ENCODE measurements at regions not wholly inside any gene's neighbourhood (a gene's known extent, or its start where the extent isn't known, plus 50 kb on each side); places are given as distances from the start of the nearest gene placed in this dataset.
"Not testable (repeated sequence)": the region's sequence is repeated elsewhere in the genome, so short reads cannot be mapped to it uniquely, and the experiment has no call there.

DNA sequence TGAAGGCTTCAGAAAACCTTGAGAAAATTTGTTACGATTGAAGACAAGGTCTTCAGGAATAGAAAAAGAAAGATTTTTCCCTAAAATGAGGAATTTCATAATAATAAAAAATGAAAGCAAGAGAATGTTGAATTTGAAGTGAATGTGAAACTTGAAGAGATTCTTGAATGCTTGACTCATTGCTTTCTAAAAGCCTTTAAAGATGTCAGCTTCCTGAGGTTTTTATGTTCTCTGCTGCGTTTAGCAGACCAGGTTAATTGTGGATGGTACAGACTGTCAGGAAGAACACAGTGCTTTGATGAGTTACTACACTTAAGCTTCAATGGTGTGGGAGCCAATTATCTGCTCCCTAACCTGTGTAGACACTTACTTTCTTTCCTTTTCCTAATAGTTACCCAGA is 96.3 kb upstream of the FNDC3A start:
- TF ChIP-seq RAD21 (IDR thresholded peaks at IDR 0.05) (no peak), GABPA (IDR thresholded peaks at IDR 0.05 in 1 of 2, conservative IDR thresholded peaks at IDR 0.05 in 1 of 2) (no peak), NR2F2 (IDR thresholded peaks at IDR 0.05) (no peak), FOXA2 (IDR thresholded peaks at IDR 0.05) (no peak), HNF4A (conservative IDR thresholded peaks at IDR 0.05) (no peak), SP1 (IDR thresholded peaks at IDR 0.05) (no peak), EGR1 (IDR thresholded peaks at IDR 0.05; ENCODE audit: low read depth in 2 of 2) (no peak), CTCF (IDR thresholded peaks at IDR 0.05; ENCODE audit: low read depth, low read length, missing input control) (no peak), YY1 (IDR thresholded peaks at IDR 0.05) (no peak)
- TF ChIP-seq, protein P1, sequence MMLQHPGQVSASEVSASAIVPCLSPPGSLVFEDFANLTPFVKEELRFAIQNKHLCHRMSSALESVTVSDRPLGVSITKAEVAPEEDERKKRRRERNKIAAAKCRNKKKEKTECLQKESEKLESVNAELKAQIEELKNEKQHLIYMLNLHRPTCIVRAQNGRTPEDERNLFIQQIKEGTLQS (IDR thresholded peaks at IDR 0.05) = no peak
- TF ChIP-seq, protein P2, sequence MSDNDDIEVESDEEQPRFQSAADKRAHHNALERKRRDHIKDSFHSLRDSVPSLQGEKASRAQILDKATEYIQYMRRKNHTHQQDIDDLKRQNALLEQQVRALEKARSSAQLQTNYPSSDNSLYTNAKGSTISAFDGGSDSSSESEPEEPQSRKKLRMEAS (IDR thresholded peaks at IDR 0.05) = no peak
- no peak overlapping the region for H3K9ac ChIP-seq (ENCODE audit: low read depth in 1 of 2, low read length in 2 of 2)
- WGBS = 79% methylated on average over 2 of the region's 2 CpGs
- H3K4me1 ChIP-seq (ENCODE audit: control insufficient read depth in 4 of 4, insufficient read depth in 4 of 4, low read length in 3 of 4) = no peaks in the 10 kb centered on the region
- H3K36me3 ChIP-seq (ENCODE audit: control insufficient read depth in 4 of 4, insufficient read depth in 3 of 4, low read depth in 1 of 4, low read length in 3 of 4) = no peaks in the 10 kb centered on the region
- no peak for DNase-seq (ENCODE audit: low spot score)
- H3K4me3 ChIP-seq (ENCODE audit: low read depth in 1 of 3, low read length in 3 of 3) = no peak overlapping the region
- no peaks in the 10 kb centered on the region for H3K9me3 ChIP-seq (ENCODE audit: control insufficient read depth in 4 of 4, low read length in 3 of 4)
- H3K27me3 ChIP-seq (ENCODE audit: control insufficient read depth in 4 of 4, insufficient read depth in 4 of 4, low read length in 3 of 4) = peaks cover 0 to 3% (median 0%) of the 10 kb centered on the region in 4 donors
- no peak overlapping the region for H3K27ac ChIP-seq (ENCODE audit: low read depth in 1 of 2, low read length in 2 of 2)

DNA sequence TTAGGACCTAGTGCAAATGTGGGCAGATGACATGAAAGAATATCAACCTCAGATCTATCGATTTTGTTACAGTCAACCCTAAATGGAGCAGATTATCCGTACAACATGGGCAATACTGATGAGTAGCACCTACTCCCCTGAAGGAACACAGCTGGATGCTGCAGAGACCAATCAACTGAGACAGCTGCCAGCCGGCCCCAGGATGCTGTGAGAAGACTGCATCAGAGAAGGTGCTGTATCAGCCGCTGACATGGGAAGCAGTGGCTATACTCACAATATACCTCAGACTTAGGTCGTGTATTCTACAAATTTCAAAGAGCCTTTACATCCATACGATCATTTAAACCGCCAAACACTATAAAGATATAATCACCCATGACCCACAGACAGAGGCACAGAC is 95.9 kb upstream of the FNDC3A start:
- TF ChIP-seq GABPA (IDR thresholded peaks at IDR 0.05 in 1 of 2, conservative IDR thresholded peaks at IDR 0.05 in 1 of 2) (no peak), HNF4A (conservative IDR thresholded peaks at IDR 0.05) (no peak), JUND (IDR thresholded peaks at IDR 0.05) (no peak), YY1 (IDR thresholded peaks at IDR 0.05) (no peak)
- TF ChIP-seq, protein P1 (IDR thresholded peaks at IDR 0.05) = no peak
- TF ChIP-seq, protein P3, sequence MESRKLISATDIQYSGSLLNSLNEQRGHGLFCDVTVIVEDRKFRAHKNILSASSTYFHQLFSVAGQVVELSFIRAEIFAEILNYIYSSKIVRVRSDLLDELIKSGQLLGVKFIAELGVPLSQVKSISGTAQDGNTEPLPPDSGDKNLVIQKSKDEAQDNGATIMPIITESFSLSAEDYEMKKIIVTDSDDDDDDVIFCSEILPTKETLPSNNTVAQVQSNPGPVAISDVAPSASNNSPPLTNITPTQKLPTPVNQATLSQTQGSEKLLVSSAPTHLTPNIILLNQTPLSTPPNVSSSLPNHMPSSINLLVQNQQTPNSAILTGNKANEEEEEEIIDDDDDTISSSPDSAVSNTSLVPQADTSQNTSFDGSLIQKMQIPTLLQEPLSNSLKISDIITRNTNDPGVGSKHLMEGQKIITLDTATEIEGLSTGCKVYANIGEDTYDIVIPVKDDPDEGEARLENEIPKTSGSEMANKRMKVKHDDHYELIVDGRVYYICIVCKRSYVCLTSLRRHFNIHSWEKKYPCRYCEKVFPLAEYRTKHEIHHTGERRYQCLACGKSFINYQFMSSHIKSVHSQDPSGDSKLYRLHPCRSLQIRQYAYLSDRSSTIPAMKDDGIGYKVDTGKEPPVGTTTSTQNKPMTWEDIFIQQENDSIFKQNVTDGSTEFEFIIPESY (IDR thresholded peaks at IDR 0.05) = no peak
- TF ChIP-seq, protein P2 (IDR thresholded peaks at IDR 0.05) = no peak
- TF ChIP-seq, protein P4, sequence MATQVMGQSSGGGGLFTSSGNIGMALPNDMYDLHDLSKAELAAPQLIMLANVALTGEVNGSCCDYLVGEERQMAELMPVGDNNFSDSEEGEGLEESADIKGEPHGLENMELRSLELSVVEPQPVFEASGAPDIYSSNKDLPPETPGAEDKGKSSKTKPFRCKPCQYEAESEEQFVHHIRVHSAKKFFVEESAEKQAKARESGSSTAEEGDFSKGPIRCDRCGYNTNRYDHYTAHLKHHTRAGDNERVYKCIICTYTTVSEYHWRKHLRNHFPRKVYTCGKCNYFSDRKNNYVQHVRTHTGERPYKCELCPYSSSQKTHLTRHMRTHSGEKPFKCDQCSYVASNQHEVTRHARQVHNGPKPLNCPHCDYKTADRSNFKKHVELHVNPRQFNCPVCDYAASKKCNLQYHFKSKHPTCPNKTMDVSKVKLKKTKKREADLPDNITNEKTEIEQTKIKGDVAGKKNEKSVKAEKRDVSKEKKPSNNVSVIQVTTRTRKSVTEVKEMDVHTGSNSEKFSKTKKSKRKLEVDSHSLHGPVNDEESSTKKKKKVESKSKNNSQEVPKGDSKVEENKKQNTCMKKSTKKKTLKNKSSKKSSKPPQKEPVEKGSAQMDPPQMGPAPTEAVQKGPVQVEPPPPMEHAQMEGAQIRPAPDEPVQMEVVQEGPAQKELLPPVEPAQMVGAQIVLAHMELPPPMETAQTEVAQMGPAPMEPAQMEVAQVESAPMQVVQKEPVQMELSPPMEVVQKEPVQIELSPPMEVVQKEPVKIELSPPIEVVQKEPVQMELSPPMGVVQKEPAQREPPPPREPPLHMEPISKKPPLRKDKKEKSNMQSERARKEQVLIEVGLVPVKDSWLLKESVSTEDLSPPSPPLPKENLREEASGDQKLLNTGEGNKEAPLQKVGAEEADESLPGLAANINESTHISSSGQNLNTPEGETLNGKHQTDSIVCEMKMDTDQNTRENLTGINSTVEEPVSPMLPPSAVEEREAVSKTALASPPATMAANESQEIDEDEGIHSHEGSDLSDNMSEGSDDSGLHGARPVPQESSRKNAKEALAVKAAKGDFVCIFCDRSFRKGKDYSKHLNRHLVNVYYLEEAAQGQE (IDR thresholded peaks at IDR 0.05) = no peak

DNA sequence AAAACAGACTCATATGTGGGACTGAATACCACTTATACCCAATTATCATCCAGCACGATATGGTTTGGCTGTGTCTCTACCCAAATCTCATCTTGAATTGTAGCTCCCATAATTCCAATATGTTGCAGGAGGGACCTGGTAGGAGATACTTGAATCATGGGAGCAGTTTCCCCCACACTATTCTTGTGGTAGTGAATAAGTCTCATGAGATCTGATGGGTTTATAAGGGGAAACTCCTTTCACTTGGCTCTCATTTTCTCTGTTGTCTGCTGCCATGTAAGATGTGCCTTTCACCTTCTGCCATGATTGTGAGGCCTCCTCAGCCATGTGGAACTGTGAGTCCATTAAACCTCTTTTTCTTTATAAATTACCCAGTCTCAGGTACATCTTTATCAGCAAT is 91.9 kb upstream of the FNDC3A start:
- not testable (repeated sequence) for H3K4me1 ChIP-seq (ENCODE audit: control insufficient read depth in 4 of 4, insufficient read depth in 4 of 4, low read length in 3 of 4); H3K4me3 ChIP-seq (ENCODE audit: low read depth in 1 of 3, low read length in 3 of 3); H3K27me3 ChIP-seq (ENCODE audit: control insufficient read depth in 4 of 4, insufficient read depth in 4 of 4, low read length in 3 of 4); H3K9me3 ChIP-seq (ENCODE audit: control insufficient read depth in 4 of 4, low read length in 3 of 4); H3K27ac ChIP-seq (ENCODE audit: low read depth in 1 of 2, low read length in 2 of 2); DNase-seq (ENCODE audit: low spot score); H3K9ac ChIP-seq (ENCODE audit: low read depth in 1 of 2, low read length in 2 of 2); H3K36me3 ChIP-seq (ENCODE audit: control insufficient read depth in 4 of 4, insufficient read depth in 3 of 4, low read depth in 1 of 4, low read length in 3 of 4)
- WGBS = 87% methylated on average over 1 of the region's 1 CpG

More for the DNA sequence above, 95.9 kb upstream of the FNDC3A start:
- no peaks in the 10 kb centered on the region for H3K4me1 ChIP-seq (ENCODE audit: control insufficient read depth in 4 of 4, insufficient read depth in 4 of 4, low read length in 3 of 4)
- WGBS = 91% methylated on average over 7 of the region's 7 CpGs
- no peaks in the 10 kb centered on the region for H3K36me3 ChIP-seq (ENCODE audit: control insufficient read depth in 4 of 4, insufficient read depth in 3 of 4, low read depth in 1 of 4, low read length in 3 of 4)
- DNase-seq (ENCODE audit: low spot score) = no peak
- no peaks in the 10 kb centered on the region for H3K9me3 ChIP-seq (ENCODE audit: control insufficient read depth in 4 of 4, low read length in 3 of 4)
- no peak overlapping the region for H3K4me3 ChIP-seq (ENCODE audit: low read depth in 1 of 3, low read length in 3 of 3)
- H3K27ac ChIP-seq (ENCODE audit: low read depth in 1 of 2, low read length in 2 of 2) = no peak overlapping the region
- no peak overlapping the region for H3K9ac ChIP-seq (ENCODE audit: low read depth in 1 of 2, low read length in 2 of 2)
- H3K27me3 ChIP-seq (ENCODE audit: control insufficient read depth in 4 of 4, insufficient read depth in 4 of 4, low read length in 3 of 4) = peaks cover 0 to 3% (median 0%) of the 10 kb centered on the region in 4 donors

All from liver (tissue), 8 donors.